GM19238 (cell line): ENCODE measurements at regions not wholly inside any gene's neighbourhood (a gene's known extent, or its start where the extent isn't known, plus 50 kb on each side); places are given as distances from the start of the nearest gene placed in this dataset.

Experiments
- DNase-seq: peaks from one replicate; pipeline ENCODE4 v3.0.0; 2011; ENCODE audit warnings: low spot score; ENCODE audit not compliant: insufficient read length

- no peak for DNase-seq
These were observed 361.0 kb upstream of the RUNX1 start for GRCh38 chr21:35410123-35410522.

GRCh38 chr21:35408401-35408800 is 359.3 kb upstream of the RUNX1 start:
- no peak for DNase-seq

GRCh38 chr21:35406635-35407034 is 357.5 kb upstream of the RUNX1 start:
- no peak for DNase-seq

GRCh38 chr21:35405981-35406380 is 356.9 kb upstream of the RUNX1 start:
- no peak for DNase-seq

- no peak for DNase-seq
These were observed 355.1 kb upstream of the RUNX1 start for GRCh38 chr21:35404247-35404646.

GRCh38 chr21:35402061-35402460 is 353.0 kb upstream of the RUNX1 start:
- DNase-seq: no peak

- no peak for DNase-seq
These were observed 352.4 kb upstream of the RUNX1 start for GRCh38 chr21:35401476-35401875.

- DNase-seq: peak; percentile 17
These were observed 351.3 kb upstream of the RUNX1 start for GRCh38 chr21:35400233-35400939.

GRCh38 chr21:35399706-35400105 is 350.6 kb upstream of the RUNX1 start:
- no peak for DNase-seq

- no peak for DNase-seq
These were observed 350.0 kb upstream of the RUNX1 start for GRCh38 chr21:35399002-35399530.

- DNase-seq: no peak
These were observed 349.4 kb upstream of the RUNX1 start for GRCh38 chr21:35398346-35398982.

GRCh38 chr21:35397781-35398180 is 348.7 kb upstream of the RUNX1 start:
- DNase-seq: no peak

GRCh38 chr21:35396655-35397054 is 347.6 kb upstream of the RUNX1 start:
- no peak for DNase-seq

- DNase-seq: no peak
These were observed 346.6 kb upstream of the RUNX1 start for GRCh38 chr21:35395728-35396127.

- no peak for DNase-seq
These were observed 345.7 kb upstream of the RUNX1 start for GRCh38 chr21:35394634-35395369.

- no peak for DNase-seq
These were observed 344.9 kb upstream of the RUNX1 start for GRCh38 chr21:35394049-35394448.

- no peak for DNase-seq
These were observed 341.1 kb upstream of the RUNX1 start for GRCh38 chr21:35390013-35390776.

- no peak for DNase-seq
These were observed 337.5 kb upstream of the RUNX1 start for GRCh38 chr21:35386491-35387079.

- DNase-seq: no peak
These were observed 335.3 kb upstream of the RUNX1 start for GRCh38 chr21:35384375-35384774.

GRCh38 chr21:35382696-35383095 is 333.6 kb upstream of the RUNX1 start:
- no peak for DNase-seq

GRCh38 chr21:35381743-35382310 is 332.7 kb upstream of the RUNX1 start:
- DNase-seq: no peak
